Ishikawa (cell line): ENCODE measurements at regions not wholly inside any gene's neighbourhood (a gene's known extent, or its start where the extent isn't known, plus 50 kb on each side); places are given as distances from the start of the nearest gene placed in this dataset.

ENCODE experiments used
- CREB1 ChIP-seq: IDR thresholded peaks from 2 replicates; pipeline ENCODE4 v1.6.1; 2012; ENCODE audit warnings: low read depth
- EP300 ChIP-seq: IDR thresholded peaks from 2 replicates; pipeline ENCODE4 v1.6.1; 2012; ENCODE audit warnings: borderline replicate concordance
- NFIC ChIP-seq: IDR thresholded peaks from 2 replicates; pipeline ENCODE4 v1.6.1; 2012

GRCh38 chr15:92787116-92787515 lies 113.0 kb upstream of the CHD2 start:
- TF ChIP-seq NFIC (no peak), CREB1 (no peak), EP300 (no peak)
